ENCODE measurements at regions not wholly inside any gene's neighbourhood (a gene's known extent, or its start where the extent isn't known, plus 50 kb on each side); places are given as distances from the start of the nearest gene placed in this dataset.

GRCh38 chr5:179435181-179435580 is 89.9 kb upstream of the ADAMTS2 start:
- RAD21 ChIA-PET (ENCODE audit: unreplicated experiment), result no interaction called here
- H4K20me1 ChIP-seq (ENCODE audit: control insufficient read depth, insufficient read depth), result no peaks in the 10 kb centered on the region
- no peak overlapping the region for H2AFZ ChIP-seq (ENCODE audit: control insufficient read depth, low read depth, low read length)
- POLR2A ChIA-PET, result no interaction called here
- DNase-seq (ENCODE audit: low read depth, low spot score), result no peak
- SMC1A ChIA-PET (ENCODE audit: uncharacterized antibody, unreplicated experiment), result no interaction called here
- H3K4me1 ChIP-seq (ENCODE audit: control insufficient read depth, insufficient read depth, low read length), result no peaks in the 10 kb centered on the region
- TF ChIP-seq SPI1 (IDR thresholded peaks at IDR 0.05; ENCODE audit: borderline replicate concordance, insufficient read depth, low read depth, low read length) (no peak), IKZF1 (conservative IDR thresholded peaks at IDR 0.05) (no peak)
- H3K27ac ChIP-seq (ENCODE audit: control insufficient read depth, insufficient read depth), result no peak overlapping the region
- BruUV-seq (replicated peaks), result no TSS peak
- H3K9me3 ChIP-seq (replicated peaks; ENCODE audit: control insufficient read depth, insufficient read depth, low read length), result no peaks in the 10 kb centered on the region
- intact Hi-C loops (cut with micrococcal nuclease; ENCODE audit: unreplicated experiment) (no loop called here), in situ Hi-C loops (cut with MboI) (no loop called here)
- no peak overlapping the region for H3K9ac ChIP-seq (ENCODE audit: control insufficient read depth, insufficient read depth, low read length)
- H3K4me3 ChIP-seq, result no peak overlapping the region
- no peaks in the 10 kb centered on the region for H3K36me3 ChIP-seq (ENCODE audit: control insufficient read depth in 2 of 2, insufficient read depth in 2 of 2, low read length in 1 of 2)
- CTCF ChIA-PET, result no interaction called here
- 75% methylated on average over 4 of the region's 4 CpGs for WGBS (ENCODE audit: insufficient coverage, insufficient replicate concordance, low lambda C conversion rate, missing lambda C conversion rate)
- H3K4me2 ChIP-seq (ENCODE audit: control insufficient read depth, insufficient read depth), result no peak overlapping the region
- H3K79me2 ChIP-seq (ENCODE audit: control insufficient read depth, insufficient read depth, low read length), result no peaks in the 10 kb centered on the region
- no peak for ATAC-seq
- FAIRE-seq, result no peak
- H3K27me3 ChIP-seq (replicated peaks in 1 of 2; ENCODE audit: control insufficient read depth in 2 of 2, insufficient read depth in 2 of 2, low read length in 1 of 2), result no peaks in the 10 kb centered on the region

- Histone ChIP-seq H3K36me3 (ENCODE audit: control insufficient read depth in 2 of 2, insufficient read depth in 2 of 2, low read length in 1 of 2) (no peaks in the 10 kb centered on the region), H4K20me1 (ENCODE audit: control insufficient read depth, insufficient read depth) (no peaks in the 10 kb centered on the region), H3K4me1 (ENCODE audit: control insufficient read depth, insufficient read depth, low read length) (no peaks in the 10 kb centered on the region), H3K27me3 (replicated peaks in 1 of 2; ENCODE audit: control insufficient read depth in 2 of 2, insufficient read depth in 2 of 2, low read length in 1 of 2) (no peaks in the 10 kb centered on the region), H3K9me3 (replicated peaks; ENCODE audit: control insufficient read depth, insufficient read depth, low read length) (no peaks in the 10 kb centered on the region), H3K79me2 (ENCODE audit: control insufficient read depth, insufficient read depth, low read length) (no peaks in the 10 kb centered on the region), H3K9ac (ENCODE audit: control insufficient read depth, insufficient read depth, low read length) (no peak overlapping the region), H2AFZ (ENCODE audit: control insufficient read depth, low read depth, low read length) (no peak overlapping the region), H3K4me3 (no peak overlapping the region), H3K4me2 (ENCODE audit: control insufficient read depth, insufficient read depth) (no peak overlapping the region), H3K27ac (ENCODE audit: control insufficient read depth, insufficient read depth) (no peak overlapping the region)
- no TSS peak for BruUV-seq (replicated peaks)
- FAIRE-seq (no peak), DNase-seq (ENCODE audit: low read depth, low spot score) (no peak), ATAC-seq (no peak)
- WGBS (ENCODE audit: insufficient coverage, insufficient replicate concordance, low lambda C conversion rate, missing lambda C conversion rate), result 32% methylated on average over 7 of the region's 7 CpGs
- ChIA-PET POLR2A (no interaction called here), SMC1A (ENCODE audit: uncharacterized antibody, unreplicated experiment) (no interaction called here), RAD21 (ENCODE audit: unreplicated experiment) (interaction anchor here (0.6 kb wide), 1 partner anchor 447 kb away, joined by 3 read pairs; no protein-coding TSS in a partner anchor), CTCF (interaction anchor here (1.3 kb wide), 1 partner anchor 8 kb away, joined by 3 read pairs; no protein-coding TSS in a partner anchor)
- intact Hi-C loops (cut with micrococcal nuclease; ENCODE audit: unreplicated experiment), result no loop called here
- in situ Hi-C loops (cut with MboI), result no loop called here
- TF ChIP-seq, protein P1, sequence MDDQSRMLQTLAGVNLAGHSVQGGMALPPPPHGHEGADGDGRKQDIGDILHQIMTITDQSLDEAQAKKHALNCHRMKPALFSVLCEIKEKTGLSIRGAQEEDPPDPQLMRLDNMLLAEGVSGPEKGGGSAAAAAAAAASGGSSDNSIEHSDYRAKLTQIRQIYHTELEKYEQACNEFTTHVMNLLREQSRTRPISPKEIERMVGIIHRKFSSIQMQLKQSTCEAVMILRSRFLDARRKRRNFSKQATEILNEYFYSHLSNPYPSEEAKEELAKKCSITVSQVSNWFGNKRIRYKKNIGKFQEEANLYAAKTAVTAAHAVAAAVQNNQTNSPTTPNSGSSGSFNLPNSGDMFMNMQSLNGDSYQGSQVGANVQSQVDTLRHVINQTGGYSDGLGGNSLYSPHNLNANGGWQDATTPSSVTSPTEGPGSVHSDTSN (IDR thresholded peaks at IDR 0.05; ENCODE audit: insufficient replicate concordance, low read depth, low read length), result no peak
- no peak for TF ChIP-seq TCF3 (IDR thresholded peaks at IDR 0.05; ENCODE audit: borderline replicate concordance, insufficient read depth, low read depth, low read length)
- TF ChIP-seq POLR2A (IDR thresholded peaks at IDR 0.05; ENCODE audit: low read depth, low read length), result no peak
- TF ChIP-seq, protein P2, sequence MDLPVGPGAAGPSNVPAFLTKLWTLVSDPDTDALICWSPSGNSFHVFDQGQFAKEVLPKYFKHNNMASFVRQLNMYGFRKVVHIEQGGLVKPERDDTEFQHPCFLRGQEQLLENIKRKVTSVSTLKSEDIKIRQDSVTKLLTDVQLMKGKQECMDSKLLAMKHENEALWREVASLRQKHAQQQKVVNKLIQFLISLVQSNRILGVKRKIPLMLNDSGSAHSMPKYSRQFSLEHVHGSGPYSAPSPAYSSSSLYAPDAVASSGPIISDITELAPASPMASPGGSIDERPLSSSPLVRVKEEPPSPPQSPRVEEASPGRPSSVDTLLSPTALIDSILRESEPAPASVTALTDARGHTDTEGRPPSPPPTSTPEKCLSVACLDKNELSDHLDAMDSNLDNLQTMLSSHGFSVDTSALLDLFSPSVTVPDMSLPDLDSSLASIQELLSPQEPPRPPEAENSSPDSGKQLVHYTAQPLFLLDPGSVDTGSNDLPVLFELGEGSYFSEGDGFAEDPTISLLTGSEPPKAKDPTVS (IDR thresholded peaks at IDR 0.05; ENCODE audit: low read depth, low read length), result no peak
- TF ChIP-seq SIN3A (IDR thresholded peaks at IDR 0.05; ENCODE audit: low read depth, low read length), result no peak
- no peak for TF ChIP-seq ZBTB11 (CRISPR knock-in tag; IDR thresholded peaks at IDR 0.05)
- no peak for TF ChIP-seq IRF4 (IDR thresholded peaks at IDR 0.05; ENCODE audit: low read depth, low read length)
Measured at GRCh38 chr5:179432547-179432946, 87.3 kb upstream of the ADAMTS2 start.
